K562 (cell line): ENCODE measurements at regions not wholly inside any gene's neighbourhood (a gene's known extent, or its start where the extent isn't known, plus 50 kb on each side); places are given as distances from the start of the nearest gene placed in this dataset.

Experiments
- CBX1 ChIP-seq: sonication (generic); IDR thresholded peaks from 2 replicates; pipeline ENCODE4 v1.6.1; 2016; ENCODE audit warnings: antibody characterized with exemption, low read depth, mild to moderate bottlenecking
- EP300 ChIP-seq: IDR thresholded peaks from 2 replicates; pipeline ENCODE4 v1.6.1; 2012; ENCODE audit warnings: low read length, improper control_type of control experiment
- ESRRA ChIP-seq: fragments of 450-650 bp; IDR thresholded peaks from 2 replicates; pipeline ENCODE4 v1.6.1; 2014; ENCODE audit warnings: low read depth, mild to moderate bottlenecking, moderate library complexity, borderline replicate concordance
- POLR2A ChIP-seq: fragments of 450-650 bp; conservative IDR thresholded peaks from 2 replicates; pipeline ENCODE4 v1.6.1; 2016
- POLR2AphosphoS5 ChIP-seq: IDR thresholded peaks from 2 replicates; pipeline ENCODE4 v1.6.1; 2011; ENCODE audit warnings: mild to moderate bottlenecking, low read depth, low read length, moderate library complexity; ENCODE audit not compliant: control insufficient read depth, insufficient read depth
- RCOR1 ChIP-seq, 2 experiments: IDR thresholded peaks; 2 replicates each; pipeline ENCODE4 v1.6.1; 2012; ENCODE audit warnings: low read depth in 2 of 2, low read length in 2 of 2, borderline replicate concordance in 1 of 2, improper control_type of control experiment in 1 of 2
- TAF1 ChIP-seq: IDR thresholded peaks from 2 replicates; pipeline ENCODE4 v1.6.1; 2011; ENCODE audit warnings: mild to moderate bottlenecking, low read length, moderate library complexity; ENCODE audit not compliant: insufficient read depth, control insufficient read depth, severe bottlenecking; ENCODE audit errors: extremely low read depth
- TEAD2 ChIP-seq: fragments of 450-650 bp; IDR thresholded peaks from 2 replicates; pipeline ENCODE4 v1.6.1; 2016; ENCODE audit warnings: missing genetic modification characterization, control low read depth, missing compliant biosample characterization
- ZFP1 ChIP-seq: fragments of 450-650 bp; formaldehyde crosslinking; IDR thresholded peaks from 2 replicates; pipeline ENCODE4 v1.4.0; 2020; ENCODE audit warnings: mild to moderate bottlenecking, mixed read lengths
- ZNF282 ChIP-seq: sonication (generic); formaldehyde crosslinking; IDR thresholded peaks from 2 replicates; pipeline ENCODE4 v1.8.1; 2023; ENCODE audit warnings: missing genetic modification reagents
- TF ChIP-seq, protein P1 (sequence below), 3 experiments: IDR thresholded peaks in 2 of 3; conservative IDR thresholded peaks in 1 of 3; 2 replicates each; pipeline ENCODE4 v1.5.1; 2011 to 2012; ENCODE audit warnings: low read length in 3 of 3, mild to moderate bottlenecking in 3 of 3, control low read depth in 2 of 3, improper control_type of control experiment in 1 of 3, inconsistent platforms in 1 of 3, low read depth in 1 of 3, mixed read lengths in 1 of 3, moderate library complexity in 1 of 3; ENCODE audit not compliant: insufficient read depth in 2 of 3
- TF ChIP-seq, protein P2 (sequence below): fragments of 200-800 bp; sonication (Bioruptor generic); IDR thresholded peaks from 2 replicates; pipeline ENCODE4 v1.6.1; 2016; ENCODE audit warnings: missing genetic modification characterization, missing compliant biosample characterization

DNA sequence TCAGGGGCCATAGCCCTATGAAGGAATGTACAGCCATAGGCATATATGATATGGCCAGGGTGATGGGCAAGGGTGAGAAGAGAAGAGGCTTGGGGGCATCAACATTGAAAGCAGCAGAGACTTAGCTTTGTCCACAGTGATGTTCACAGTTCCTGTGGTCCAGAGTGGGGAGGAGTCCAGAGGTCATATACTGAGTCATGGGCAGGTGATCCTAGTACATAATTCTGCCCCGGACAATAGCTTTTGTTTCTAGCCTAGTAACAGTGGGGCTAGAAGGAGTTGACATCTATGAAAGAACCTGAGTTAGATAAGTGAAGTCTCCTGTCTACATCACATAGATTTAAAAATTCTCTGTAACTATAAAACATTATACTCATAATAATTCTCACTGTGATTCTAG lies 496.3 kb upstream of the TNP1 start:
- TF ChIP-seq CBX1: no peak
- TF ChIP-seq, protein P1, sequence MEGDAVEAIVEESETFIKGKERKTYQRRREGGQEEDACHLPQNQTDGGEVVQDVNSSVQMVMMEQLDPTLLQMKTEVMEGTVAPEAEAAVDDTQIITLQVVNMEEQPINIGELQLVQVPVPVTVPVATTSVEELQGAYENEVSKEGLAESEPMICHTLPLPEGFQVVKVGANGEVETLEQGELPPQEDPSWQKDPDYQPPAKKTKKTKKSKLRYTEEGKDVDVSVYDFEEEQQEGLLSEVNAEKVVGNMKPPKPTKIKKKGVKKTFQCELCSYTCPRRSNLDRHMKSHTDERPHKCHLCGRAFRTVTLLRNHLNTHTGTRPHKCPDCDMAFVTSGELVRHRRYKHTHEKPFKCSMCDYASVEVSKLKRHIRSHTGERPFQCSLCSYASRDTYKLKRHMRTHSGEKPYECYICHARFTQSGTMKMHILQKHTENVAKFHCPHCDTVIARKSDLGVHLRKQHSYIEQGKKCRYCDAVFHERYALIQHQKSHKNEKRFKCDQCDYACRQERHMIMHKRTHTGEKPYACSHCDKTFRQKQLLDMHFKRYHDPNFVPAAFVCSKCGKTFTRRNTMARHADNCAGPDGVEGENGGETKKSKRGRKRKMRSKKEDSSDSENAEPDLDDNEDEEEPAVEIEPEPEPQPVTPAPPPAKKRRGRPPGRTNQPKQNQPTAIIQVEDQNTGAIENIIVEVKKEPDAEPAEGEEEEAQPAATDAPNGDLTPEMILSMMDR (IDR thresholded peaks at IDR 0.05 in 2 of 3, conservative IDR thresholded peaks at IDR 0.05 in 1 of 3; ENCODE audit: insufficient read depth in 2 of 3, low read depth in 1 of 3, low read length in 3 of 3): no peak
- TF ChIP-seq ESRRA: no peak
- TF ChIP-seq RCOR1 (IDR thresholded peaks at IDR 0.05; ENCODE audit: borderline replicate concordance in 1 of 2, low read depth in 2 of 2, low read length in 2 of 2): no peak
- no peak for TF ChIP-seq POLR2A
- no peak for TF ChIP-seq TAF1
- TF ChIP-seq, protein P2, sequence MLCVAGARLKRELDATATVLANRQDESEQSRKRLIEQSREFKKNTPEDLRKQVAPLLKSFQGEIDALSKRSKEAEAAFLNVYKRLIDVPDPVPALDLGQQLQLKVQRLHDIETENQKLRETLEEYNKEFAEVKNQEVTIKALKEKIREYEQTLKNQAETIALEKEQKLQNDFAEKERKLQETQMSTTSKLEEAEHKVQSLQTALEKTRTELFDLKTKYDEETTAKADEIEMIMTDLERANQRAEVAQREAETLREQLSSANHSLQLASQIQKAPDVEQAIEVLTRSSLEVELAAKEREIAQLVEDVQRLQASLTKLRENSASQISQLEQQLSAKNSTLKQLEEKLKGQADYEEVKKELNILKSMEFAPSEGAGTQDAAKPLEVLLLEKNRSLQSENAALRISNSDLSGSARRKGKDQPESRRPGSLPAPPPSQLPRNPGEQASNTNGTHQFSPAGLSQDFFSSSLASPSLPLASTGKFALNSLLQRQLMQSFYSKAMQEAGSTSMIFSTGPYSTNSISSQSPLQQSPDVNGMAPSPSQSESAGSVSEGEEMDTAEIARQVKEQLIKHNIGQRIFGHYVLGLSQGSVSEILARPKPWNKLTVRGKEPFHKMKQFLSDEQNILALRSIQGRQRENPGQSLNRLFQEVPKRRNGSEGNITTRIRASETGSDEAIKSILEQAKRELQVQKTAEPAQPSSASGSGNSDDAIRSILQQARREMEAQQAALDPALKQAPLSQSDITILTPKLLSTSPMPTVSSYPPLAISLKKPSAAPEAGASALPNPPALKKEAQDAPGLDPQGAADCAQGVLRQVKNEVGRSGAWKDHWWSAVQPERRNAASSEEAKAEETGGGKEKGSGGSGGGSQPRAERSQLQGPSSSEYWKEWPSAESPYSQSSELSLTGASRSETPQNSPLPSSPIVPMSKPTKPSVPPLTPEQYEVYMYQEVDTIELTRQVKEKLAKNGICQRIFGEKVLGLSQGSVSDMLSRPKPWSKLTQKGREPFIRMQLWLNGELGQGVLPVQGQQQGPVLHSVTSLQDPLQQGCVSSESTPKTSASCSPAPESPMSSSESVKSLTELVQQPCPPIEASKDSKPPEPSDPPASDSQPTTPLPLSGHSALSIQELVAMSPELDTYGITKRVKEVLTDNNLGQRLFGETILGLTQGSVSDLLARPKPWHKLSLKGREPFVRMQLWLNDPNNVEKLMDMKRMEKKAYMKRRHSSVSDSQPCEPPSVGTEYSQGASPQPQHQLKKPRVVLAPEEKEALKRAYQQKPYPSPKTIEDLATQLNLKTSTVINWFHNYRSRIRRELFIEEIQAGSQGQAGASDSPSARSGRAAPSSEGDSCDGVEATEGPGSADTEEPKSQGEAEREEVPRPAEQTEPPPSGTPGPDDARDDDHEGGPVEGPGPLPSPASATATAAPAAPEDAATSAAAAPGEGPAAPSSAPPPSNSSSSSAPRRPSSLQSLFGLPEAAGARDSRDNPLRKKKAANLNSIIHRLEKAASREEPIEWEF (CRISPR knock-in tag): no peak
- TF ChIP-seq TEAD2 (tag): no peak
- TF ChIP-seq ZNF282: no peak
- no peak for TF ChIP-seq POLR2AphosphoS5
- TF ChIP-seq ZFP1 (CRISPR knock-in tag): no peak
- TF ChIP-seq EP300: no peak
